NT2/D1 (cell line): ENCODE measurements at regions not wholly inside any gene's neighbourhood (a gene's known extent, or its start where the extent isn't known, plus 50 kb on each side); places are given as distances from the start of the nearest gene placed in this dataset.

Experiments used
- SUZ12 ChIP-seq: IDR thresholded peaks from 2 replicates; pipeline ENCODE4 v1.6.1; 2011; ENCODE audit not compliant: insufficient read length, insufficient read depth; ENCODE audit errors: extremely low read depth
- YY1 ChIP-seq: IDR thresholded peaks from 2 replicates; pipeline ENCODE4 v1.6.1; 2011; ENCODE audit not compliant: insufficient read length, insufficient read depth
- ZNF274 ChIP-seq: IDR thresholded peaks from 2 replicates; pipeline ENCODE4 v1.6.1; 2011; ENCODE audit warnings: mild to moderate bottlenecking, low read depth, low read length

DNA sequence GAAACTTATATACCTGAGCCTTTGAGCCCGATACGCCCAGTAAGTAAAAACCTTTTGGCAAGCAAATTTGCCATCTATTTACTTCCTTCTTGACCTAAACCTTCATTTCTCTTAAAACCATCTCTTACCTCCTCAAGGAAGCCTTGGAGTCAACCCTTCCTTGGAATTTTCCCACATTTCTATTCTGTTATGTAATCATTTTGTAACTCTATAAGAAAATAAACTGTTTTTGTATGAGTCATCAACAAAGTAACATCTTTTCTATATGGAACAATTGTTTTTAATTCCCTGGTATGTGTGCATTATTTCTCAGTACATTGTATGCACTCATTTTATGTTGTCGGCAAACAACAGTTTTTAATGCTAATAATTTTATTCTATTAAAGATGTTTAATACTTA is 162.0 kb downstream of the TEX36 start:
- no peak for TF ChIP-seq ZNF274
- no peak for TF ChIP-seq SUZ12
- TF ChIP-seq YY1: no peak
